ENCODE measurements at regions not wholly inside any gene's neighbourhood (a gene's known extent, or its start where the extent isn't known, plus 50 kb on each side); places are given as distances from the start of the nearest gene placed in this dataset.

DNA sequence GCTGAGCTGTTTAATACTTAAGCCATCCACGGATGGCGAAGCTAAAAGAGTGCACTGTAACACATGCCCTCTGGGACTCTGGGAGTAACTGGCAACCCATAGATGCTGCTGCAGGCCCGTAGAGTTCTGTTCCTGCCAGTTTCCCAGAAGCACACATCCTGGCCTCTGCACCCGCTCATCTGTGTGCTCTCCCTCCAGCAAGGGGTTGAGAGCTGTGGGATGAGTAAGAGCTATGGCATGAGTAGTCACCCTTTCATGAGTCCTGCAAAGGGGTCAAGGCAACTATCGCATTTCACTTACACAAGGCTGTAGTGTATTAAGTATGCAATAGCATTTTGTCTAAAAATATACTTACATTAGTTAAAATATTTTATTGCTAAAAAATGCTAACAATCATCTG is 1341.8 kb upstream of the NXPH2 start:
- no peak for TF ChIP-seq POLR2A (IDR thresholded peaks at IDR 0.05)
- TF ChIP-seq CTCF (IDR thresholded peaks at IDR 0.05), result no peak

Measured in gastroesophageal sphincter (tissue), 3 donors.